OCI-LY1 (cell line): ENCODE measurements at regions not wholly inside any gene's neighbourhood (a gene's known extent, or its start where the extent isn't known, plus 50 kb on each side); places are given as distances from the start of the nearest gene placed in this dataset.
A peak's percentile ranks its signal among the peaks of the same experiment; 100 is the strongest.

Experiments used
- H2AFZ ChIP-seq: fragments of 200-600 bp; sonication (generic), shearing (Covaris generic); 2 replicates; pipeline ENCODE4 v1.6.0; 2014; ENCODE audit warnings: antibody characterized with exemption, mild to moderate bottlenecking, low read length
- H3F3A ChIP-seq: fragments of 200-600 bp; sonication (generic), shearing (Covaris generic); 2 replicates; pipeline ENCODE4 v1.6.0; 2014; ENCODE audit warnings: mild to moderate bottlenecking, antibody characterized with exemption, low read length, moderate library complexity; ENCODE audit not compliant: insufficient read depth
- H3K27ac ChIP-seq: fragments of 200-600 bp; sonication (generic); 2 replicates; pipeline ENCODE4 v1.5.1; 2014; ENCODE audit warnings: low read length, mixed run types, mild to moderate bottlenecking, low read depth; ENCODE audit not compliant: poor library complexity, severe bottlenecking
- H3K27me3 ChIP-seq: fragments of 200-600 bp; sonication (generic); 2 replicates; pipeline ENCODE4 v1.6.0; 2014; ENCODE audit warnings: antibody characterized with exemption, mild to moderate bottlenecking, low read length, moderate library complexity; ENCODE audit not compliant: insufficient read depth
- H3K36me3 ChIP-seq: fragments of 200-600 bp; sonication (generic); 2 replicates; pipeline ENCODE4 v1.6.1; 2014; ENCODE audit warnings: mild to moderate bottlenecking, antibody characterized with exemption, low read length, moderate library complexity, mixed read lengths; ENCODE audit not compliant: insufficient read depth
- H3K4me1 ChIP-seq: fragments of 200-600 bp; sonication (generic); 2 replicates; pipeline ENCODE4 v1.5.1; 2014; ENCODE audit warnings: mild to moderate bottlenecking, low read length, moderate library complexity; ENCODE audit not compliant: insufficient read depth, severe bottlenecking
- H3K4me2 ChIP-seq: fragments of 200-600 bp; sonication (generic), shearing (Covaris generic); 2 replicates; pipeline ENCODE4 v1.6.1; 2014; ENCODE audit warnings: low read length
- H3K4me3 ChIP-seq: fragments of 200-600 bp; sonication (generic); 2 replicates; pipeline ENCODE4 v1.5.1; 2014; ENCODE audit warnings: low read length, low read depth, mild to moderate bottlenecking, mixed read lengths; ENCODE audit not compliant: poor library complexity, severe bottlenecking
- H3K79me2 ChIP-seq: fragments of 200-600 bp; shearing (Covaris generic); 2 replicates; pipeline ENCODE4 v1.6.1; 2016; ENCODE audit warnings: mixed run types, low read length, mixed read lengths; ENCODE audit not compliant: insufficient read depth
- H3K9ac ChIP-seq: fragments of 200-600 bp; sonication (generic), shearing (Covaris generic); 2 replicates; pipeline ENCODE4 v1.6.1; 2014; ENCODE audit warnings: mild to moderate bottlenecking, low read length, mixed read lengths
- H3K9me2 ChIP-seq: fragments of 200-600 bp; sonication (generic), shearing (Covaris generic); 2 replicates; pipeline ENCODE4 v1.6.1; 2014; ENCODE audit warnings: low read depth, mild to moderate bottlenecking, low read length, mixed read lengths
- H3K9me3 ChIP-seq: fragments of 200-600 bp; shearing (Covaris generic); 2 replicates; pipeline ENCODE4 v1.6.1; 2014; ENCODE audit warnings: low read length, mixed read lengths
- H4K20me1 ChIP-seq: fragments of 200-600 bp; sonication (generic), shearing (Covaris generic); 2 replicates; pipeline ENCODE4 v1.6.0; 2016; ENCODE audit warnings: mild to moderate bottlenecking, low read length; ENCODE audit not compliant: insufficient read depth
- EZH2 ChIP-seq: fragments of 200-600 bp; sonication (generic), shearing (Covaris generic); IDR thresholded peaks from 2 replicates; pipeline ENCODE4 v1.8.0; 2017; ENCODE audit warnings: borderline replicate concordance, mixed run types, mild to moderate bottlenecking, antibody characterized with exemption, low read length, moderate library complexity, mixed read lengths
- TF ChIP-seq, protein P1 (sequence below): fragments of 200-600 bp; sonication (generic), shearing (Covaris generic); IDR thresholded peaks from 2 replicates; pipeline ENCODE4 v1.5.1; 2017; ENCODE audit warnings: mild to moderate bottlenecking, antibody characterized with exemption, low read length, moderate library complexity, mixed read lengths

DNA sequence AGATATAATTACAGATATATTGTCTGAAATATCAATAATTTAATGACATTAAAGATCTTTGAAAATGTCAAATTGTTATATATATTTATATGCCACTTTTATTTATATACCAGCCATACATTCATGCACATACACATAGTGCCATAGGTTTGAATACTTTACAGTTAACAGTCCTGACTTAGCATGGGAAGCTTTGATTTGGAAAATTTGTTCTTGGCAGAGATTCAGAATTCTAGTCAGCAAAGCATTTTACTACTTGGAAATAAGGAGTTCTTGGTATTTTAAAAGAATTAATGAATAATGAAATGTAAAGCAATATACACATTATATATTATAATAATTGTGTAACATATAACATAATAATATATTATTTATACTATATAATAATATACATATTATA is 277.0 kb upstream of the PCDH20 start:
- no peaks in the 10 kb centered on the region for H3K27me3 ChIP-seq
- TF ChIP-seq, protein P1, sequence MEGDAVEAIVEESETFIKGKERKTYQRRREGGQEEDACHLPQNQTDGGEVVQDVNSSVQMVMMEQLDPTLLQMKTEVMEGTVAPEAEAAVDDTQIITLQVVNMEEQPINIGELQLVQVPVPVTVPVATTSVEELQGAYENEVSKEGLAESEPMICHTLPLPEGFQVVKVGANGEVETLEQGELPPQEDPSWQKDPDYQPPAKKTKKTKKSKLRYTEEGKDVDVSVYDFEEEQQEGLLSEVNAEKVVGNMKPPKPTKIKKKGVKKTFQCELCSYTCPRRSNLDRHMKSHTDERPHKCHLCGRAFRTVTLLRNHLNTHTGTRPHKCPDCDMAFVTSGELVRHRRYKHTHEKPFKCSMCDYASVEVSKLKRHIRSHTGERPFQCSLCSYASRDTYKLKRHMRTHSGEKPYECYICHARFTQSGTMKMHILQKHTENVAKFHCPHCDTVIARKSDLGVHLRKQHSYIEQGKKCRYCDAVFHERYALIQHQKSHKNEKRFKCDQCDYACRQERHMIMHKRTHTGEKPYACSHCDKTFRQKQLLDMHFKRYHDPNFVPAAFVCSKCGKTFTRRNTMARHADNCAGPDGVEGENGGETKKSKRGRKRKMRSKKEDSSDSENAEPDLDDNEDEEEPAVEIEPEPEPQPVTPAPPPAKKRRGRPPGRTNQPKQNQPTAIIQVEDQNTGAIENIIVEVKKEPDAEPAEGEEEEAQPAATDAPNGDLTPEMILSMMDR = no peak
- no peak for TF ChIP-seq EZH2
- H3K4me2 ChIP-seq = no peak overlapping the region
- H3K4me1 ChIP-seq = no peaks in the 10 kb centered on the region
- no peaks in the 10 kb centered on the region for H3K9me2 ChIP-seq
- no peak overlapping the region for H3K27ac ChIP-seq
- H2AFZ ChIP-seq = no peak overlapping the region
- no peaks in the 10 kb centered on the region for H3K79me2 ChIP-seq
- H3K36me3 ChIP-seq = no peaks in the 10 kb centered on the region
- no peak overlapping the region for H3K4me3 ChIP-seq
- no peak overlapping the region for H3K9ac ChIP-seq
- no peaks in the 10 kb centered on the region for H4K20me1 ChIP-seq
- H3K9me3 ChIP-seq = no peaks in the 10 kb centered on the region
- no peaks in the 10 kb centered on the region for H3F3A ChIP-seq

DNA sequence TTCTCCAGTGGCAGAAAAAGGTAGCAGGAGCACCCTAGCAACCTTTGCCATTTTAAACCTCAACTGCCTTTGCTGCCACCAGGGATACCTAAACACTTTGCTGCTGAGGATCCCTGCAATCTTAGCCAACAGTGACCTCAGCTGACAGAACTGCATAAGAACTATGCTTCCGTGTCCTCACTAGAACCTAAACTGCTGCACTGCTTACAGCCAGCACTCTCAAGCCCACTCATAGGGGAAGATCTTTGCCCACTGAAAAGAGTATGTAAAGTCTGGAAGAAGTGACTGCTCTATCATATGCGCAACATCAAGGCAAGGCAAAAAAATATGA is 270.0 kb upstream of the PCDH20 start:
- H2AFZ ChIP-seq = no peak overlapping the region

DNA sequence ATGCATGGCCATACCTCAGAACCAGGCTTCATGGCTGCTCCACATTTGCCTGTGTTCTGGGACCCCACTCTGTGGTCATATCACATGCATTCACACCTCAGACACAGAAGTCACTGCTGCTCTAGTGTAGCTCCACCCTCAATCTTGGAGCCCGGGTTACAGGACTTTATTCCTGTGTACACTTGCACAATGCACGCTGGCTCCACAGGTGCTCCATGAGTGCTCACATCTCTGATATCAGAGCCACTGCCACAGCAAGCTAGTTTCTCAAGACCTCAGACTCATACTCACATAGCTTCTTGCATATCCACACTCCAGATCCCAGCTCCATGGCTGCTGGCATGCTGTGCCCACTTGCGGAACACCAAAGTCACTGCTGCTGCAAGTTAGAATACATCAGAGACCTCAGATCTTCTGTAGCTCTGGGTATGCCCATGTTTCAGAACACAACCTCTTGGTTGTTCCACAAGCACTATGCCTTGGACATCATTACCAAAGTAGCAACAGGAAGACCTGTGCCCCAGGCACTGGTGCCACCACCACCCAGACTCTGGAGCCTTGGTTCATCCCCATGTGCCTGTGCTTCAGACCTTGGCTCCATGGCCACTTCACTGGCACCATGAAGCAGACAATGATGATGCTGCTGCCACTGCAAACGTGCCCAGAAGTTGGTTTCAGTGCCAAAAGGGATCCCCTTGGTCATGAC is 269.5 kb upstream of the PCDH20 start:
- no peak for TF ChIP-seq EZH2
- TF ChIP-seq, protein P1 = no peak
- Histone ChIP-seq H3K4me3 (no peak overlapping the region), H3K9me3 (no peaks in the 10 kb centered on the region), H3K9me2 (no peaks in the 10 kb centered on the region), H3K27me3 (no peaks in the 10 kb centered on the region), H3K27ac (no peak overlapping the region), H4K20me1 (no peaks in the 10 kb centered on the region), H3F3A (no peaks in the 10 kb centered on the region), H3K4me1 (no peaks in the 10 kb centered on the region), H2AFZ (no peak overlapping the region), H3K79me2 (no peaks in the 10 kb centered on the region), H3K9ac (no peak overlapping the region), H3K4me2 (no peak overlapping the region), H3K36me3 (no peaks in the 10 kb centered on the region)

More for the DNA sequence above, 270.0 kb upstream of the PCDH20 start:
- Histone ChIP-seq H3K79me2 (no peaks in the 10 kb centered on the region), H3K4me1 (no peaks in the 10 kb centered on the region), H3K27ac (no peak overlapping the region), H3K9me2 (no peaks in the 10 kb centered on the region), H3K27me3 (no peaks in the 10 kb centered on the region), H3K9me3 (no peaks in the 10 kb centered on the region), H3K4me3 (no peak overlapping the region), H3K9ac (no peak overlapping the region), H3F3A (no peaks in the 10 kb centered on the region), H3K36me3 (no peaks in the 10 kb centered on the region), H3K4me2 (no peak overlapping the region), H4K20me1 (no peaks in the 10 kb centered on the region)
- TF ChIP-seq, protein P1 = peak; percentile 25; the same call in 1 of the 2 replicates
- TF ChIP-seq EZH2 = no peak
